ENCODE measurements at regions not wholly inside any gene's neighbourhood (a gene's known extent, or its start where the extent isn't known, plus 50 kb on each side); places are given as distances from the start of the nearest gene placed in this dataset.

DNA sequence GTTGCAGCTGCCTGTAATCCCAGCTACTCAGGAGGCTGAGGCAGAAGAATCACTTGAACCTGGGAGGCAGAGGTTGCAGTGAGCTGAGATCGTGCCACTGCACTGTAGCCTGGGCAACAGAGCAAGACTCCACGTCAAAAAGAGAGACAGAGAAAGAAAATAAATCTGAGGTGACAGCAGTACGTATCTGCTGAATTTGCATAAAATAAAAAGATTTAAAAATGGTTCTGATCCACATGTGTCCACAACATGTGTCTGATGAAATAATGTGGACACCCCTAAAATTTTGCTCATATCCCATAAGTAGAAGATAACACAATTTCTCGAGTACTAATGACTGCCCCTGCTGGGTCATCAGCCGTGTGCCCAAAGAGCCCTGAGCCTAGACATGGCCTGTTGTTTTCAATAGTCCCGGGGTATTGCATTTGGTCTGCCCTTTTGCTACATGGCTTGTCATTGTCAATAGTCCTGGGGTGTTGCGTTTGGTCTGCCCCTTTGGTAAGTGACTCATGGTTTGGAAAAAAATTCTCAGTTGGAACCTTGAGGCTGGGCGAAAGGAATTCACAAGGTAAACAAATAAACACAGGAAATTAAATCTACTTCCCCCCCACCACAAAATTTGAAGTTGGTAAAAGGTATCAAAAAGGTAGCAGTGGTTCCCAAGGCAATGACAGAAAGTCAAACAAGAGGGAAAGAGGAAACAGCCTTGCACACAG, 434.6 kb upstream of the MAF start:
- TF ChIP-seq, protein P1, sequence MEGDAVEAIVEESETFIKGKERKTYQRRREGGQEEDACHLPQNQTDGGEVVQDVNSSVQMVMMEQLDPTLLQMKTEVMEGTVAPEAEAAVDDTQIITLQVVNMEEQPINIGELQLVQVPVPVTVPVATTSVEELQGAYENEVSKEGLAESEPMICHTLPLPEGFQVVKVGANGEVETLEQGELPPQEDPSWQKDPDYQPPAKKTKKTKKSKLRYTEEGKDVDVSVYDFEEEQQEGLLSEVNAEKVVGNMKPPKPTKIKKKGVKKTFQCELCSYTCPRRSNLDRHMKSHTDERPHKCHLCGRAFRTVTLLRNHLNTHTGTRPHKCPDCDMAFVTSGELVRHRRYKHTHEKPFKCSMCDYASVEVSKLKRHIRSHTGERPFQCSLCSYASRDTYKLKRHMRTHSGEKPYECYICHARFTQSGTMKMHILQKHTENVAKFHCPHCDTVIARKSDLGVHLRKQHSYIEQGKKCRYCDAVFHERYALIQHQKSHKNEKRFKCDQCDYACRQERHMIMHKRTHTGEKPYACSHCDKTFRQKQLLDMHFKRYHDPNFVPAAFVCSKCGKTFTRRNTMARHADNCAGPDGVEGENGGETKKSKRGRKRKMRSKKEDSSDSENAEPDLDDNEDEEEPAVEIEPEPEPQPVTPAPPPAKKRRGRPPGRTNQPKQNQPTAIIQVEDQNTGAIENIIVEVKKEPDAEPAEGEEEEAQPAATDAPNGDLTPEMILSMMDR (conservative IDR thresholded peaks at IDR 0.05), result no peak
- no peak for TF ChIP-seq EZH2 (IDR thresholded peaks at IDR 0.05; ENCODE audit: low read depth)

Measured in PC-9 (cell line).